DOHH2 (cell line): ENCODE measurements at regions not wholly inside any gene's neighbourhood (a gene's known extent, or its start where the extent isn't known, plus 50 kb on each side); places are given as distances from the start of the nearest gene placed in this dataset.

Experiments used
- CTCF ChIP-seq: fragments of 200-600 bp; sonication (generic); IDR thresholded peaks from one replicate; pipeline ENCODE4 v1.5.1; 2014; ENCODE audit warnings: antibody characterized with exemption, mild to moderate bottlenecking, low read depth, low read length; ENCODE audit not compliant: poor library complexity, severe bottlenecking
- EZH2phosphoT487 ChIP-seq: fragments of 200-600 bp; sonication (generic); IDR thresholded peaks from 2 replicates; pipeline ENCODE4 v1.6.1; 2017; ENCODE audit warnings: borderline replicate concordance, mild to moderate bottlenecking, antibody characterized with exemption, low read length, moderate library complexity, mixed read lengths

GRCh38 chr4:130820448-130820847 is 1724.5 kb downstream of the C4orf33 start:
- no peak for TF ChIP-seq CTCF
- TF ChIP-seq EZH2phosphoT487, result no peak
